Tibial artery (tissue), 4 donors: ENCODE measurements at regions not wholly inside any gene's neighbourhood (a gene's known extent, or its start where the extent isn't known, plus 50 kb on each side); places are given as distances from the start of the nearest gene placed in this dataset.

Source experiments
- DNase-seq, 2 donors: peaks; one replicate each; pipeline ENCODE4 v3.0.0-alpha.2; 2019
- H3K27ac ChIP-seq, 2 donors: fragments of 200-600 bp; sonication (generic) in 1 of 2; 1 replicate in 1 of 2; 2 replicates in 1 of 2; pipeline ENCODE4 v1.5.1; 2018 to 2019; ENCODE audit warnings: mild to moderate bottlenecking in 1 of 2
- H3K27me3 ChIP-seq, 2 donors: fragments of 200-600 bp; sonication (generic) in 1 of 2; one replicate each; pipeline versions ENCODE4 v1.5.1 to v1.6.0; 2016 to 2019
- H3K36me3 ChIP-seq, 3 donors: fragments of 200-600 bp; sonication (generic) in 2 of 3; one replicate each; pipeline ENCODE4 v1.5.1; 2016 to 2019; ENCODE audit warnings: mild to moderate bottlenecking in 2 of 3
- H3K4me1 ChIP-seq, 4 donors: fragments of 200-600 bp; sonication (generic) in 2 of 4; 1 replicate in 3 of 4; 2 replicates in 1 of 4; pipeline ENCODE4 v1.5.1; 2016 to 2019
- H3K4me3 ChIP-seq, 2 donors: fragments of 200-600 bp; sonication (generic) in 1 of 2; 1 replicate in 1 of 2; 2 replicates in 1 of 2; pipeline ENCODE4 v1.5.1; 2018 to 2019; ENCODE audit warnings: mild to moderate bottlenecking in 2 of 2
- H3K9me3 ChIP-seq, 3 donors: fragments of 200-600 bp; sonication (generic) in 1 of 3; one replicate each; pipeline ENCODE4 v1.5.1; 2016 to 2019
- CTCF ChIP-seq, 2 experiments: fragments of 200-600 bp in 1 of 2; fragments of 450-650 bp in 1 of 2; IDR thresholded peaks; one replicate each; pipeline ENCODE4 v1.5.1; 2017 to 2019; ENCODE audit warnings: antibody characterized with exemption in 2 of 2, mild to moderate bottlenecking in 1 of 2, moderate library complexity in 1 of 2
- intact Hi-C: fragments of 100-400 bp; cut with DNase I; formaldehyde crosslinking; loops from one replicate; pipeline ENCODE4 v1.15.0; 2023; ENCODE audit warnings: low total_unique reads

GRCh38 chr18:38984968-38985367 lies 1419.4 kb upstream of the CELF4 start:
- intact Hi-C loops, result no loop called here
- H3K36me3 ChIP-seq, result no peaks in the 10 kb centered on the region

GRCh38 chr18:38982072-38982471 lies 1416.5 kb upstream of the CELF4 start:
- no peak for DNase-seq
- intact Hi-C loops, result no loop called here

More at GRCh38 chr18:38984968-38985367, 1419.4 kb upstream of the CELF4 start:
- Histone ChIP-seq H3K27ac (no peak overlapping the region), H3K4me3 (no peak overlapping the region), H3K4me1 (no peaks in the 10 kb centered on the region), H3K9me3 (no peaks in the 10 kb centered on the region), H3K27me3 (no peaks in the 10 kb centered on the region)
- no peak for TF ChIP-seq CTCF (IDR thresholded peaks at IDR 0.05)
- no peak for DNase-seq

GRCh38 chr18:38981389-38981788 lies 1415.8 kb upstream of the CELF4 start:
- H3K36me3 ChIP-seq, result no peaks in the 10 kb centered on the region
- intact Hi-C loops, result no loop called here
- H3K4me3 ChIP-seq, result no peak overlapping the region
- TF ChIP-seq CTCF (IDR thresholded peaks at IDR 0.05), result no peak
- H3K9me3 ChIP-seq, result no peaks in the 10 kb centered on the region
- H3K27ac ChIP-seq, result no peak overlapping the region
- H3K27me3 ChIP-seq, result no peaks in the 10 kb centered on the region
- DNase-seq, result no peak
- H3K4me1 ChIP-seq, result no peaks in the 10 kb centered on the region

More at GRCh38 chr18:38982072-38982471, 1416.5 kb upstream of the CELF4 start:
- no peaks in the 10 kb centered on the region for H3K9me3 ChIP-seq
- H3K4me3 ChIP-seq, result no peak overlapping the region
- H3K27ac ChIP-seq, result no peak overlapping the region
- H3K4me1 ChIP-seq, result no peaks in the 10 kb centered on the region
- H3K27me3 ChIP-seq, result no peaks in the 10 kb centered on the region
- no peaks in the 10 kb centered on the region for H3K36me3 ChIP-seq
- TF ChIP-seq CTCF (IDR thresholded peaks at IDR 0.05), result no peak

GRCh38 chr18:38980420-38980819 lies 1414.8 kb upstream of the CELF4 start:
- Histone ChIP-seq H3K27me3 (no peaks in the 10 kb centered on the region), H3K9me3 (no peaks in the 10 kb centered on the region), H3K36me3 (no peaks in the 10 kb centered on the region), H3K4me3 (no peak overlapping the region), H3K4me1 (no peaks in the 10 kb centered on the region), H3K27ac (no peak overlapping the region)
- TF ChIP-seq CTCF (IDR thresholded peaks at IDR 0.05), result no peak
- no peak for DNase-seq
- intact Hi-C loops, result no loop called here

- no peak for TF ChIP-seq CTCF (IDR thresholded peaks at IDR 0.05)
- no peaks in the 10 kb centered on the region for H3K4me1 ChIP-seq
- no peaks in the 10 kb centered on the region for H3K36me3 ChIP-seq
- no peak overlapping the region for H3K27ac ChIP-seq
- H3K27me3 ChIP-seq, result no peaks in the 10 kb centered on the region
- no peak for DNase-seq
- intact Hi-C loops, result no loop called here
- H3K9me3 ChIP-seq, result no peaks in the 10 kb centered on the region
- H3K4me3 ChIP-seq, result no peak overlapping the region
Observed at GRCh38 chr18:38972571-38972970, 1407.0 kb upstream of the CELF4 start.

- no peaks in the 10 kb centered on the region for H3K9me3 ChIP-seq
- H3K4me1 ChIP-seq, result no peaks in the 10 kb centered on the region
- no peak overlapping the region for H3K27ac ChIP-seq
- no peak overlapping the region for H3K4me3 ChIP-seq
- no peak for TF ChIP-seq CTCF (IDR thresholded peaks at IDR 0.05)
- H3K36me3 ChIP-seq, result no peaks in the 10 kb centered on the region
- DNase-seq, result no peak
- intact Hi-C loops, result no loop called here
- H3K27me3 ChIP-seq, result no peaks in the 10 kb centered on the region
Observed at GRCh38 chr18:38971881-38972280, 1406.3 kb upstream of the CELF4 start.
